ENCODE measurements at regions not wholly inside any gene's neighbourhood (a gene's known extent, or its start where the extent isn't known, plus 50 kb on each side); places are given as distances from the start of the nearest gene placed in this dataset.

GRCh38 chr4:141534985-141535384, 101.4 kb upstream of the IL15 start:
- no peaks in the 10 kb centered on the region for H3K4me1 ChIP-seq
- ATAC-seq (no peak), DNase-seq (no peak), FAIRE-seq (no peak)
- H3K4me3 ChIP-seq = no peak overlapping the region
- H3K27ac ChIP-seq = no peak overlapping the region
- TF ChIP-seq CTCF (IDR thresholded peaks at IDR 0.05) = no peak
- intact Hi-C loops (cut with DNase I) = no loop called here
- H3K36me3 ChIP-seq = no peaks in the 10 kb centered on the region
- H3K27me3 ChIP-seq = no peaks in the 10 kb centered on the region
- WGBS, 2 donors = 72 to 78% methylated on average over 2 of the region's 2 CpGs
- H3K9me3 ChIP-seq = peaks cover 0 to 4% (median 0%) of the 10 kb centered on the region in 4 donors

GRCh38 chr4:141538001-141538400, 98.4 kb upstream of the IL15 start:
- TF ChIP-seq CTCF (IDR thresholded peaks at IDR 0.05) = no peak

GRCh38 chr4:141540643-141541042, 95.7 kb upstream of the IL15 start:
- ATAC-seq (no peak), DNase-seq (no peak), FAIRE-seq (no peak)
- intact Hi-C loops (cut with DNase I) = no loop called here
- Histone ChIP-seq H3K4me3 (no peak overlapping the region), H3K27ac (no peak overlapping the region), H3K36me3 (no peaks in the 10 kb centered on the region), H3K27me3 (no peaks in the 10 kb centered on the region), H3K4me1 (no peaks in the 10 kb centered on the region), H3K9me3 (peaks cover 0 to 4% (median 0%) of the 10 kb centered on the region in 4 donors)
- WGBS, 2 donors = 91 to 93% methylated on average over 2 of the region's 2 CpGs
- no peak for TF ChIP-seq CTCF (IDR thresholded peaks at IDR 0.05)

More at GRCh38 chr4:141538001-141538400, 98.4 kb upstream of the IL15 start:
- Histone ChIP-seq H3K4me1 (no peaks in the 10 kb centered on the region), H3K4me3 (no peak overlapping the region), H3K9me3 (peaks cover 0 to 4% (median 0%) of the 10 kb centered on the region in 4 donors), H3K36me3 (no peaks in the 10 kb centered on the region), H3K27ac (no peak overlapping the region), H3K27me3 (no peaks in the 10 kb centered on the region)
- DNase-seq (no peak), FAIRE-seq (no peak), ATAC-seq (no peak)
- WGBS, 2 donors = 97% methylated on average over 1 of the region's 1 CpG
- intact Hi-C loops (cut with DNase I) = no loop called here

- Histone ChIP-seq H3K27ac (no peak overlapping the region), H3K4me1 (no peaks in the 10 kb centered on the region), H3K36me3 (no peaks in the 10 kb centered on the region), H3K4me3 (no peak overlapping the region), H3K27me3 (no peaks in the 10 kb centered on the region), H3K9me3 (peaks cover 0 to 4% (median 0%) of the 10 kb centered on the region in 4 donors)
- FAIRE-seq (no peak), DNase-seq (no peak), ATAC-seq (no peak)
- 88 to 90% methylated on average over 2 of the region's 2 CpGs for WGBS, 2 donors
- intact Hi-C loops (cut with DNase I) = no loop called here
- no peak for TF ChIP-seq CTCF (IDR thresholded peaks at IDR 0.05)
These were observed 94.5 kb upstream of the IL15 start for GRCh38 chr4:141541851-141542250.

GRCh38 chr4:141543176-141543575, 93.2 kb upstream of the IL15 start:
- TF ChIP-seq CTCF (IDR thresholded peaks at IDR 0.05) = no peak
- no peak overlapping the region for H3K27ac ChIP-seq
- intact Hi-C loops (cut with DNase I) = no loop called here
- H3K4me1 ChIP-seq = no peaks in the 10 kb centered on the region
- WGBS, 2 donors = 89 to 91% methylated on average over 1 of the region's 1 CpG
- no peaks in the 10 kb centered on the region for H3K9me3 ChIP-seq
- H3K27me3 ChIP-seq = no peaks in the 10 kb centered on the region
- DNase-seq = no peak
- H3K36me3 ChIP-seq = no peaks in the 10 kb centered on the region
- no peak overlapping the region for H3K4me3 ChIP-seq
- no peak for ATAC-seq
- FAIRE-seq = no peak
